SIG-M5 treated with dmso at 0.1 percent for 504 hours (cell line): ENCODE measurements at regions not wholly inside any gene's neighbourhood (a gene's known extent, or its start where the extent isn't known, plus 50 kb on each side); places are given as distances from the start of the nearest gene placed in this dataset.
A peak's percentile ranks its signal among the peaks of the same experiment; 100 is the strongest.

Experiments
- DNase-seq: peaks from one replicate; lab custom pipeline; 2025; ENCODE audit not compliant: unreplicated experiment; lab: John Stamatoyannopoulos, UW

DNA sequence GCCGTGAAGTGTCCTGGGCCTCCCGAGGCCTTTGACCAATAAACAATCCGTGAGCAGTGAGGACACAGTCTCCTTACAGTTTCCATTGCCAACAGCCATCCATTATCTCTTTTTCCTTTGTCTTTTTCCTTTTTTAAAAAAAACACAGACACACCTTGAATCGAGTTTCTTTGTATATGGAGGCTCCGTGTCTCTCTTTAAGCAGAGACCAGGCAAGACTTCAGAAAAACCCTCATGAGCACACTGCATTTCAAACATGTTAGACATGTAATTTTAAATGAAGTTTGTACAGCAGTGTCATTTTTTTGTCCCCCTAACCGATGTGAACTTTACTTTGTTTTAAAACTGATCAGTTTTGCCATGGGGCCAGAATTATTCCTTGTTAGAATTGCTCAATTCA lies 111.1 kb downstream of the SPTSSA start:
- DNase-seq, result no peak

DNA sequence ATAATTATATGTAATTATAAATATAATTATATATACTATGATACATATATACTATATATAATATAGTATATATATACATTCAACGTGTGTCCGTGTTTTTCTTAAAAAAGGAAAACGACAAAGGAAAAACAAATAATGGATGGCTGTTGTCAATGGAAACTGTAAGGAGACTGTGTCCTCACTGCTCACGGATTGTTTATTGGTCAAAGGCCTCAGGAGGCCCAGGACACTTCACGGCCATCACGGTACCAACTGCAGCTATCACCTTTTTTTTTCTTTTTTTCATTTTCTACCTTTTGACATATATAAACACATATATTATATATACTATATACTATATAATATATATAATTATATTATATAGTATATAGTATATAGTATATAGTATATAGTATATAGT lies 113.4 kb downstream of the SPTSSA start:
- no peak for DNase-seq

DNA sequence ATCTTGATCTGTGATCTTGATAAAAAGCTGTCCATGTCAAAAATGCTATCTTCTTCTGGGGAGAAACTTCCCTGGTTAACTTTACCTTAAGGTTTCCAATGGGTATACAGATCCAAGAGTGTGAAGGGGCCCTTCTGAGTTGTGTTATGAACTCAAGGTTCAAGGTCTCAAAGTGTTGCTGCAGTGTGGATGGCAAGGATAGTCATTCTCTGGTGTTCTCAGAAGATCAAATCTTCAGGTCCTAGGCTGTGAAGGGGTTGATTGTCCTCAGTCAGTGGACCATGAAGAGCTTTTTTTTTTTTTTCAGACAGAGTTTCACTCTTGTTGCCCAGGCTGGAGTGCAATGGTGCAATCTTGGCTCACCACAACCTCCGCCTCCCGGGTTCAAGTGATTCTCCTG lies 114.4 kb downstream of the SPTSSA start:
- DNase-seq, result no peak

DNA sequence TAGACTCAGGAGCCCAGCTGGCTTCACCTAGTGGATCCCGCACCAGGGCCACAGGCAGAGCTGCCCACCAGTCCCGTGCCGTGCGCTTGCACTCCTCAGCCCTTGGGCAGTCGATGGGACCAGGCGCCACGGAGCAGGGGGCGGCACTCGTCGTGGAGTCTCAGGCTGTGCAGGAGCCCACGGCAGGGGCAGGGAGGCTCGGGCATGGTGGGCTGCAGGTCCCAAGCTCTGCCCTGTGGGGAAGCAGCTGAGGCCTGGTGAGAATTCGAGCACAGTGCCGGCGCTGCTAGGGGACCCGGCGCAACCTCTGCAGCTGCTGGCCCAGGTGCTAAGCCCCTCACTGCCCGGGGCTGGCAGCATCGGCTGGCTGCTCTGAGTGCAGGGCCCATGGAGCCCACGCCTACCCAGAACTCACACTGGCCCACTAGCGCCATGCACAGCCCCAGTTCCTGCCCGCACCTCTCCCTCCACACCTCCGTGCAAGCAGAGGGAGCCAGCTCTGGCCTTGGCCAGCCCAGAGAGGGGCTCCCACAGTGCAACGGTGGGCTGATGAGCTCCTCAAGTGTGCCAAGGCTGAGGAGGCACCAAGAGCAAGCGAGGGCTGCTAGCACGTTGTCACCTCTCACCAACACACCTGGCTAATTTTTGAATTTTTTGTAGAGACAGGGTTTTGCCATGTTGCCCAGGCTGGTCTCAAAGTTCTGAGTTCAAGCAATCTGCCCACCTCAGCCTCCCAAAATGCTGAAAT lies 116.1 kb downstream of the SPTSSA start:
- DNase-seq, result no peak

DNA sequence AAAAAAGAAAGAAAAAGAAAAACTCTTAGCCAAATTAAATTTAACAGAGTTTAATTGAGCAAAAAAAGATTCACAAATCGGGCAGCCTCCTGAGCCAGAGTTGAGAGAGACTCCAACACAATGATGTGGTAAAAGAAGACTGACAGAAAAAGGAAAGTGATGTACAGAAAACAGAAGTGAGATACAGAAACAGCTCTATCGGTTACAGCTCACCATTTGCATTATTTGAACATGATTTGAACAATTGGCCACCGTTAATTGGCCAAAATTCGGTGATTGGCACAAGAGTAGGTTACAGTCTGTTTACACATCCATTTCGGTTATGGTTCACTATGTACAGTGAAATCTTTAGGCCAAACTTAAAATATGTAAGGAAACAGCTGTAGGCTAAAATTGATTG lies 117.7 kb downstream of the SPTSSA start:
- no peak for DNase-seq

DNA sequence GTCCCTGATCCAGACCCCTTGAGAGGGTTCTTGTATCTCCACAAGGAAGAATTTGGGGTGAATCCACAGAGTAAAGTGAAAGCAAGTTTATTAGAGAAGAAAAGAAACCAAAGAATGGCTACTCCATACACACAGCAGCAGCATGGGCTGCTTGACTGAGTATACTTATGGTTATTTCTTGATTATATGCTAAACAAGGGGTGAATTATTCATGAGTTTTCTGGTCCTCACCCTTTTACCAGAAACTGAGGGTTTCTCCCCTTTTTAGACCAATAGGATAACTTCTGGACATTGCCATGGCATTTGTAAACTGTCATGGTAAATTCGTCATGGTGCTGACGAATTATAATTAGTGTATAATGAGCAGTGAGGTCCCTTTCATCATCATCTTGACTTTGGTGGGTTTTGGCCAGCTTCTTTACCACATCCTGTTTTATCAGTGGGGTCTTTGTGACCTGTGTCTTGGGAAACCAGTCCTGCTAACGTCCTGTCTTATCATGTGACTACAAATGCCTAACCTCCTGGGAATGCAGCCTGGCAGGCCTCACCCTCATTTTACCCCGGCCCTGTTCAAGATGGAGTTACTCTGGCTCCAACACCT lies 121.9 kb downstream of the SPTSSA start:
- DNase-seq, result no peak

DNA sequence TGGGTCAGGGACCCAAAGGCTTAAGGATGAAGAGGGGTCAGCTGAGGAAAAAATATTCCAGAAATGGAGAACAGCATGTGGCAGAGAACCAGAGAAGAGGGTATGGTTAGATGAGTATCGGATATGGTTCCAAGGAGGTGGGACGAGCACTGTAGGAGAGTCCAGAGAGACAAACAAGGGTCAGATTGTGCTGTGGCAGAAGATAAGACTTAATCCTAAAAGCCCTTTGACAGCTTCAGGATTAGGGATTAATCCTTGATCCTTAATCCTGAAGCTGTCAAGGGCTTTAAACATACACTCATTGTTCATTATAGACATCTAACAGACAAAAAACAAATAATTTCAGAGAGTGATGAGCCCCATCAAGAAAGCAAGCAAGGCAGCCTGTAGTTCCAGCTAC lies 124.0 kb downstream of the SPTSSA start:
- no peak for DNase-seq

DNA sequence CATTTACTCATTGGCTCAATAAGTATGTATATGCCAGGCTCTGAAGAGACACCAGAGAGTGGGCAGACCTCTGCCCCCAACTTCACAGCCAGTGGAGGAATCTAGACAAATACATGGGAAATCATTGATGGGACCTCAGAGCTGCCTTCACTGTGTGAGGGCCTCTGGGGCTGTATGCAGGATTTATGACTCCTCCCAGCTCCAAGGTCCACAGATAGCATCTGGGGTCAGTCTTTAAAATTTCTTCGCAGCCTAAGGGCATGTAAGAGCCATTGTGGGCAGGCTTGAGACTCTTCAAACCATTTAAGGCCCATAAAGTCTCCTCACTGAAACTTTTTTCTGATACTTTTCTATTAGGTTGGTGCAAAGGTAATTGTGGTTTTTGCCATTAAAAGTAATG lies 125.5 kb downstream of the SPTSSA start:
- no peak for DNase-seq

DNA sequence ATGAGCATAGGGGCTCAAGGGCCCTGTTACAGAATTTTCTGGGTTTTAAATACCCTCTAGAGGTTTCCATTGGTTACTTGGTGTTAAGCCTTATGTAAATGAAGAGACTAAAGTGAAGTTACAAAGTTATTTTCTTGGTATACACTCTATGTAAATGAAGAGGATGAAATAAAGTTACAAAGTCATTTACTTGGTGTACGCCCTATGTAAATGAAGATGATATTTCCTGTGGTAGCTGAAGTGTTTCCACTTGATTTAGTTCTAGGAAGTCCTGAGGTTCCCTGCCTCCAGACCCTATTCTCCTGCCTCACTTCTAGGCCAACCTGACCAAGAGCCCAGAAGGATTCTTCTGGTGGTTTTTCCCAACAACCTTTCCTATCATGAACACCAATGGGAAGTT lies 126.1 kb downstream of the SPTSSA start:
- no peak for DNase-seq

DNA sequence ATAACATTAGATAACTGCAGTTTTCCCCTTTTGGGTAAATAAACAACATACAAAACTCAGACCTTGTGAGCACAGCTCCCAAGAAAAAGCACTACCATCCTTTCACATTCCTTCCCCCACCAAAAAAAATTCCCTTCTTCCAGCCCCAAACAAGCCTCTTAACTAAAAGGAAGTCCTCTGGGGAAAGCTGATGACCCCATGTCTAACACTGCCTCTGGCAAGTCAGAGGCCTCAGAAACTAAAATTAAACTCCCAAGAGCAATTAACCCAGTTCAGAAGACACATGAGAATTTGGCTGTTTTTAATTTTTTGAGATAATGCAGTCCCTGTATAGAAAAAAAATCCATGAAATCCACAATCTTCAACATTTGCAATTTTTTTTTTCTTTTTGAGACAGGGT lies 127.7 kb downstream of the SPTSSA start:
- DNase-seq, result no peak

DNA sequence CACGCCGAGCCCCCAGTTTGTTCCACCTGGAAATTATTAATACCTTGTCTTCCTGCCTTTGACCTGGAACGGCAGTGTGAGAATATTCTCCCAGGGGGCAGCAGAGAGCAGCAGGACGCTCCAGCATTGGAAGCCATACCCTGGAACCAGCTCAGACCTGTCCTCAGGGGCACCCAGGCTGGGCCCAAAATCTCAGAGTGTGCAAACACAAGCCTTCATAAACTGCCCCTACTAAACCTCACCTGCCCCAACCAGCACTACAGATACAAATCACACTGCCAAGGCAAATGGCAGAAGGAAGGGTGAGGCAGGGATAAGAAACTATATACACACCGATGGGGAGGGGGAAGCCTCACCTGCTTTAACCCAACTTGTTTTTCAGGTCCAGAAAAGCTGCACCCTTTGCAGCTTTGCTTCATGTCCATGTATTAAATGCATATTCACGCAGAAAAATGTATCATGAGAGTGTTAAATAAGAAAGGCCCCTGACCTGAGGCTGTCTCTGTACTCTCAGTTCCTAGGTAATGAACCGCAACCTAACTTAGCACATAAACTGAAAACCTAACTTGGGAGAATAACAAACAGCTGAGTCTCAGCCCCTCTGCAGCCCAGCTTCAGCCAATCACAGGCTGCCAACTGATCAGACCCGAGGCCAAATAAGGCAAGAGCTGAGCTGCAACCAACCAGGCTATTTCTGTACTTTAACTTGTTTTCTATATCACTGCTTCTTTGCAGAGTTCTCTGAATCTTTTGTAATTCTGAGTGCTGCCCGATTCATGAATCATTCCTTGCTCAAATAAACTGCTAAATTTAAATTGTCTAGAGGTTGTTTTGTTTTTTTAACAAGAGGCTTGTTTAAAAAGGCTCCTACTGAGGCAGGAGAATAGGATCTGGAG lies 130.1 kb downstream of the SPTSSA start:
- DNase-seq, result peak; percentile 79

DNA sequence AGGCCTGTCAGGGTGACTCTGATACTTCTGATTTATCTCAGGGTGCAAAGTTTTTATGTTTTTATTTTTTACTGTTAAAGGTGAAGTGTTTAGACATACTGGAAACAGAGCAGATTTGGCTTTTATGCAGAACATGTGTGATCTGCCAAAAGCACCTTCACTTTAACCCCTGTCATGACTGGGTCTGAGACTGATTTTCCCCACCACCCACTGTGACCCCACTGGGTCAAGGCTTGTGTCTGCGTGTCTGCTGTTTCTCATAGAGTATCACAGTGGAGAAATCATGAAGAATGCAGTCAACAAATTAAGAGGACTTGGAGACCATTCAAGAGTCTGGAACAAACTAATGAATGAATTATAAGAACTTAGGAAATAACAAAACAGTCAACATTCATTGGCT lies 131.2 kb downstream of the SPTSSA start:
- no peak for DNase-seq

DNA sequence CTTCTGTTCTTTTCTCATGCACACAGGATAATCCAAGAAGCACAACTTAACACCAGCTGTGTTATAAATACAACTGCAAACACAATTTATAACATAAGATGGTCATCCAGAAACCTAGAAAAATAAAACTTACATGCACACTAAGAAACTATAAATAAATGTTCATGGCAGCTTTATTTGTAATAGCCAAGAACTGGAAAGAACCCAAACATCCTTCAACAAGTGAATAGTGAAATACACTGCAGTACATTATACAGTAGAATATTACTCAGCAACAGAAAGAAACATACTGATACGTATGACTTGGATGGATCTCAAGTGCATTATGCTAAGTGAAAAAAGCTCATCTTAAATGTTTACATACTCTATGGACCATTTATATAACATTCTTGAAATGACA lies 132.7 kb downstream of the SPTSSA start:
- DNase-seq, result no peak

DNA sequence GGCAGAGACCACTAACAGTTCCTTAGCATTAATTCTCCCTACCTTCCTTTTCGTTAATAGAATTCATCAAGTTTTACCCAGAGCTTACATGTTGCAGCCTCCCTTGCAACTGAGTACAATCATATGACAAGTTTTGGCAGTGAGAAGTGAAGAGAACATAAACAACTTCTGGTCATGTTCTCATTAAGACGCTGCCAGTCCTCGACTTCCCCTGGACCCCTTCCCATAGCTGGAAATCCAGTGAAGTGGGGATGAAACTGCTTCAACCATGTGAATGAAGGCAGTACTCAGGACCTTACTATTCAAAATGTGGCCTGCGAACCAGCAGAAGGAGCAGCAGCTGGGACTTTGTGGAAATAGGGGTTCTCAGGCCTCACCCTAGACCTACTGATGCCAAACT lies 133.9 kb downstream of the SPTSSA start:
- DNase-seq, result no peak

DNA sequence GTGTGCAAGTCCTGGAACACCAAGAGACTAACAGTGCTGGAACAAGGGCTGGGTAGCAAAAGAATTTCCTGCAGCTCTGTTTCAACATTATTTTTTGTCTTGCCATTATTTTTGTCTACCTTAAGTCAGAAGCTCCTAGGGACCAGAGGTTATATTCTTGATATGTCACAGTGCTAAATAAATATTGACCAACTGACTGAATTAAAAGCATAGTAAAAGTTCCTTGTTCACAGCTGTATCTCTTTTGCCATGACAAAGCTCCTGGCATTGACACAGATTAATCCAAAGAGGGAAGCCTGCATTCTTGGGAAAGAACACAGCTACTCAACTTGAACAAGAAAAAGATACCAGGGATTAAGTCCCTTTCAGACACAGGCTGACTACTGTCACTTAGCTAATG lies 136.5 kb downstream of the SPTSSA start:
- no peak for DNase-seq

DNA sequence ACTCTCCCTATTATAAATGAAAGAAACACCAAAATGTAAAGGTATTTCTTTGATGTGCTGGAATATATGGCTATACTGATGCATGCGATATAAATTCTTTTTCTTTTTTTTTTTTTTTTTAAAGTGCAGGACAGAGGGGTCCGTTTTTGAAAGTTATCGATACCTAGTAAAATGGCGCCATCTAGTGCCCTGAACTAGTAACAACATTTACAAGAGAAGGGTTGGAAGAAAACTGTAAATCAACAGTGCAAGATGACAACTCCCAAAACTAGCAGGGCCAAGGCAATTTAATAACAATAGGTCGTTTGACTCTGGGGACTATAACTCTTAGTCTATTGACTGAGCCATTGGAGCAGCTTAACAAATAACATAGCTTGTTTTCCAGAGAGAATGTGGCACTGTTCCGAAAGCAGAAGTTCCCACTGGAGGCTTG lies 137.7 kb downstream of the SPTSSA start:
- DNase-seq, result peak; percentile 48

DNA sequence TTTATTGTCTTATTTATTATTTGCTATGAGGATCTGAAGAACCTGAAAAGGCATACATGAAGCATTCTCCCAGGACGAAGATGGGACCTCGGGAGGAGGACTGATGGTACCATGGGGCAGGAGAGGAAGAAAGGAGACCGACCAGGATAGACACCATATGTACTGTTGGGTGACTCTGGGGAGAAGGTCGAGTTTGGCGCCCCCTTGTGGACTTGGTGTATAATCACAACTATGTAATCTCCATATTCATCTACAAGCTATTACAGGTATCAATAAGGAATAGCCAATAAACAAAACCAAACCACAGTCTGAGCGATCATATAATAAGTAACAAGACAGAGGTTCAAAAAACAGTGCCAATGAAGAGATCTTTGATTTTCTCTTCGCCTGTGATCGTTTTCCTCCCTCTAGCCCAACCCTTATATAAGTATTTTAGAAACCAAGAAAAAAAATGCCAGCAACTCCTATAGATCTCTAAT lies 139.1 kb downstream of the SPTSSA start:
- peak; percentile 66 for DNase-seq

DNA sequence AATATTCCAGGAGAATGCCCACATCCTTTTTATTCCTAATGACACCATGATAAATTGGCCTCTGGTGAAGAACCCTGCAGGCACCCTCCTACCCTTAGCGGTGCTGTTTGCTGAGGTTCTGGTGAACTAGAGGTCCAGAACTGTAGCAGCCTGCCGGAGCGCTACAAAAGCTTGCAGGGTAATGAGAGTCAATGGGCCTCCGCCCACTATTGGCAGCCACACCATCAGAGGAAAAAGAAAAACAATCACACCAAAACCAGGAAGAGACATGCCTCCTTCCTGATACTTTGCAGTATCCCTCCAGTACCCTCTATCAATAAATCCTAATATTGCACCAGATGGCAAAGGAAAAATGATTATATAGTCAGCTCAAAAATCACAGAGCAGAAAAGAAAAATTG lies 142.9 kb downstream of the SPTSSA start:
- DNase-seq, result no peak

DNA sequence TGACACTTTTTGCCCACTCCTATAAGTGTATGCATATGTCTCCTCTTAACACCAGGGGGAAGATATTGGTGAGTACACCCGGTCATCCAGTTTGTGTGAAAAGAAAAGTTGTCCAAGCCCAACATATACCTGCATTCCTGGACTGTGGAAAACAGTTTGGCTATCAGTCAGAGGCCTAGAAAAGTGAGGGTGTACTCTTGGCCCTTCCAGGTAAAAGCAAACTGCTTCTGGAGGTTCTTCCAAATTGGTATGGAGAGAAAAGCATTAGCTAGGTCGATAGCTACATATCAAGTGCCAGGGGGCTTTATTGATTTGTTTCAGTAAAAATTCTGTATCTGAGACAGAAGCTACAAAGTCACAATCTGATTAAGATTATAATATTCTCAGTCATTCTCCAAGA lies 144.0 kb downstream of the SPTSSA start:
- DNase-seq, result no peak

DNA sequence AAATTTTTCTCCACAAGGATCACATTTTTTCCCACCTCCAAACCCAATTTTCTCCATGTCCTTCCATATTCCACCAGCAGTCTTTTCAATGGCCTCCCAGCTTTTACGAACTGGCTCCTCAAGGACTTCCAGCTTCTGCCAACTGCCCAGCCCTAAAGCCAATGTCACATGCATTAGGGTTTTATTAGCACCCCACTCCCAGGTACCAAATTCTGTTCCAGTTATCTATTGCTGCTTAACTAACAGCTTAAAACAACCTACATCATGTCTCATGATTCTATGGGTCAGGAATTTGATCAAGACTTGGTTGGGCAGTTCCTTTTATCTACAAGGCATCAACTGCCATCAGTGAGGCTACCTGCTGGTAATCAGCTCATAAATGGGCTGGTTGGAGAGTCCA lies 151.3 kb downstream of the SPTSSA start:
- no peak for DNase-seq

DNA sequence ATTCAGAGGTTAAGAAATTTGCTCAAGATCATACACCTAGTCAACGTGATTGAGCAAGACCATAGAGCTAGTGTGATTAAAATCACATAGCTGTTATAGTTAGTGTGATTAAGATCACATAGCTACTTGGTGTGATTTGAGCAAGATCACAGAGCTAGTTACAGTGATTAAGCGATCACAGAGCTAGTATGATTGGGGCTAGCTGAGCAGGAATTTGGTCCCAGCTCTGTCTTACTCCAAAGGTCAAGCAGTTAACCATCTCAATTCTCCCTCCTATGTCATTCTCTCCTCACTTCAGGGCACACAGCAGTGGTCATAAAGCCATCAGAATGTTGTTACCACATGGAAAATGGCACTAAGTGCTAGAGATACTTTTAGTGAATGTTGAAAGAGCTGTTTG lies 158.2 kb downstream of the SPTSSA start:
- no peak for DNase-seq

DNA sequence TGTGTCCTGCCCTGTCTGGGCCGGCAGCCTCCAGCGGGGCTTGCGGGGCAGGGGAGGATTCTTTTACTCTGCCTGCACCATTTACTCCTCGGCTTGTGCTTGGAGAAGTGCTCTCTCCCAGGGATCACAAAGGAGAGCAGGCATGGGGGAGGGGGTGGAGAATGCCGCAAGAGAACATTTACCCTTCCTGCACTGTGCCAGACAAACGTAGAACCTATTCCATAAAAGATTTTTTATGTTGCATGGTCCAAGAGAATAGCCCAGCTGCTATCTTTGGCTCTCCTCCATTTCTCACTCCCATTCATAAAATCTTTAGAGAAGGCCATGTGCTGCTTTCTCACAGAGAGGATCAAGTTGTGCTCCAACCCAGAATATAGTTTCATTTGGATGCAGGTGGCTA lies 159.4 kb downstream of the SPTSSA start:
- DNase-seq, result no peak
